Lower lobe of right lung (tissue), 2 donors: ENCODE measurements at regions not wholly inside any gene's neighbourhood (a gene's known extent, or its start where the extent isn't known, plus 50 kb on each side); places are given as distances from the start of the nearest gene placed in this dataset.

Experiments
- ATAC-seq, 2 donors: fragments of 200-7000 bp; cut with Tn5 transposase; one replicate each; pipeline ENCODE4 v1.9.1; 2020 to 2022; ENCODE audit warnings: mild to moderate bottlenecking in 2 of 2, moderate library complexity in 2 of 2
- DNase-seq: peaks from one replicate; pipeline ENCODE4 v3.0.0-alpha.2; 2020
- H3K27ac ChIP-seq: fragments of 200-600 bp; one replicate; pipeline ENCODE4 v1.8.0; 2022
- H3K27me3 ChIP-seq: fragments of 200-600 bp; one replicate; pipeline ENCODE4 v1.8.0; 2022; ENCODE audit warnings: low read depth
- H3K36me3 ChIP-seq: fragments of 200-600 bp; one replicate; pipeline ENCODE4 v1.8.0; 2022; ENCODE audit warnings: mild to moderate bottlenecking
- H3K4me1 ChIP-seq: fragments of 200-600 bp; one replicate; pipeline ENCODE4 v1.8.0; 2022
- H3K4me3 ChIP-seq: fragments of 200-600 bp; one replicate; pipeline ENCODE4 v1.8.0; 2022; ENCODE audit warnings: mild to moderate bottlenecking
- H3K9me3 ChIP-seq: fragments of 200-600 bp; one replicate; pipeline ENCODE4 v1.8.0; 2022
- CTCF ChIP-seq: fragments of 200-600 bp; IDR thresholded peaks from one replicate; pipeline ENCODE4 v1.8.0; 2022; ENCODE audit warnings: antibody characterized with exemption, mild to moderate bottlenecking
- intact Hi-C: fragments of 100-400 bp; cut with DNase I; formaldehyde crosslinking; loops from one replicate; pipeline ENCODE4 v1.11.0; 2022
- donor health status: DM: no; HTN: yes; CAD: no; lungs with severe emphysema.

- DNase-seq: peak; percentile 33
- intact Hi-C loops: no loop called here
- no peaks in the 10 kb centered on the region for H3K36me3 ChIP-seq
- no peak overlapping the region for H3K27ac ChIP-seq
- ATAC-seq: no peak
- TF ChIP-seq CTCF: no peak
- no peak overlapping the region for H3K4me3 ChIP-seq
- H3K9me3 ChIP-seq: no peaks in the 10 kb centered on the region
- peaks cover 14% of the 10 kb centered on the region for H3K4me1 ChIP-seq
- no peaks in the 10 kb centered on the region for H3K27me3 ChIP-seq
These were observed 63.7 kb upstream of the SMAD6 start for GRCh38 chr15:66638377-66638776.

- ATAC-seq (no peak), DNase-seq (no peak)
- Histone ChIP-seq H3K27me3 (no peaks in the 10 kb centered on the region), H3K4me3 (no peak overlapping the region), H3K36me3 (no peaks in the 10 kb centered on the region), H3K9me3 (no peaks in the 10 kb centered on the region), H3K4me1 (peaks cover 12% of the 10 kb centered on the region), H3K27ac (no peak overlapping the region)
- intact Hi-C loops: no loop called here
- no peak for TF ChIP-seq CTCF
These were observed 60.3 kb upstream of the SMAD6 start for GRCh38 chr15:66641485-66642315.

GRCh38 chr15:66642514-66642913, 59.5 kb upstream of the SMAD6 start:
- H3K4me3 ChIP-seq: no peak overlapping the region
- no peaks in the 10 kb centered on the region for H3K9me3 ChIP-seq
- DNase-seq (no peak), ATAC-seq (no peak)
- H3K27me3 ChIP-seq: no peaks in the 10 kb centered on the region
- no peaks in the 10 kb centered on the region for H3K36me3 ChIP-seq
- intact Hi-C loops: no loop called here
- TF ChIP-seq CTCF: no peak
- H3K4me1 ChIP-seq: peaks cover 21% of the 10 kb centered on the region
- no peak overlapping the region for H3K27ac ChIP-seq

GRCh38 chr15:66643033-66643432, 59.0 kb upstream of the SMAD6 start:
- no peaks in the 10 kb centered on the region for H3K27me3 ChIP-seq
- intact Hi-C loops: no loop called here
- no peak overlapping the region for H3K27ac ChIP-seq
- H3K9me3 ChIP-seq: no peaks in the 10 kb centered on the region
- DNase-seq (no peak), ATAC-seq (no peak)
- H3K4me3 ChIP-seq: no peak overlapping the region
- H3K36me3 ChIP-seq: no peaks in the 10 kb centered on the region
- TF ChIP-seq CTCF: no peak
- peaks cover 26% of the 10 kb centered on the region for H3K4me1 ChIP-seq

- DNase-seq: no peak
These were observed 57.8 kb upstream of the SMAD6 start for GRCh38 chr15:66644000-66644787.

More at GRCh38 chr15:66644000-66644787, 57.8 kb upstream of the SMAD6 start:
- no peak for TF ChIP-seq CTCF
- Histone ChIP-seq H3K36me3 (no peaks in the 10 kb centered on the region), H3K9me3 (no peaks in the 10 kb centered on the region), H3K27ac (peak overlapping the region; percentile 69), H3K27me3 (no peaks in the 10 kb centered on the region), H3K4me3 (peak overlapping the region; percentile 21), H3K4me1 (peaks cover 33% of the 10 kb centered on the region)
- intact Hi-C loops: no loop called here
- ATAC-seq: no peak
